HUDEP-2 (cell line): ENCODE measurements at regions not wholly inside any gene's neighbourhood (a gene's known extent, or its start where the extent isn't known, plus 50 kb on each side); places are given as distances from the start of the nearest gene placed in this dataset.
A peak's percentile ranks its signal among the peaks of the same experiment; 100 is the strongest.
"Not testable (repeated sequence)": the region's sequence is repeated elsewhere in the genome, so short reads cannot be mapped to it uniquely, and the experiment has no call there.

ENCODE experiments used
- DNase-seq, 76 experiments: peaks; one replicate each; lab custom pipeline; 2025; ENCODE audit not compliant: unreplicated experiment in 76 of 76; lab: John Stamatoyannopoulos, UW

DNA sequence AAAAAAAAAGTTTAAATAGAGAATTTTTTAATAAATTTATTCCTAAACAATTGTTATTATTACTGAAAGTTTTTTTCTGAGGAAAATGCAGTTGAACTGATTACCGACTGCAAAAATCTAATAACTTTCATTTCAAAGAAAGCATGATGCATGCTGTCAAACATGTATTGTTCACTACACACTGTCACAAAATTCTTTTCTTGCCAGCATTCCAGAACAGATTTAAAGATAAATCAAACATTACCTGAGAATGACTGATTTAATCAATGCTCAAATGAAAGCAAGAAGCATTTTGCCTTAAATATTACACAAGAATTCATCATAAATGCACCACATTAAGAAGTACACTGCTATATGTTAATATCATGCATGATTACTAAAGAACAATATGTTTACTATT, 588.3 kb downstream of the SLC16A7 start:
- DNase-seq: no peak

DNA sequence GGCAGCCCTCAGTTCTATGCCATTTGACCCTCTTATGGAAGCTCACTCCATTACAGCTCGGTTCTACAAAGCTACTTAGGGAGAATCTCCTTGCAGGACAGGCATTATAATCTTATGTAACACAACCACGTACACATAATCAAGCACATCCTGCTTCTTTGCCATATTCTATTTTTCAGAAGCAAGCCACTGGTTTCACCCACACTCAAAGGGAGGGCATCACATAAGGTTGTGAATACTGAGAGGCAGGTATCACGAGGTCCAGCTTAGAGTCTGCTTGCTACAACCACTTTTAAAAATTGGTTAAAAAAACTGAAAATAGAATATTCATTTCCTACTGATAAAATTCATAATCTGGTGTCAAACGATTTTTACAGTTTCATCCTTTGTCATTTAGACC, 589.2 kb downstream of the SLC16A7 start:
- no peak for DNase-seq

- no peak for DNase-seq
Measured at GRCh38 chr12:60191271-60191670, 595.4 kb downstream of the SLC16A7 start.

GRCh38 chr12:60191676-60192359, 596.0 kb downstream of the SLC16A7 start:
- no peak for DNase-seq

DNA sequence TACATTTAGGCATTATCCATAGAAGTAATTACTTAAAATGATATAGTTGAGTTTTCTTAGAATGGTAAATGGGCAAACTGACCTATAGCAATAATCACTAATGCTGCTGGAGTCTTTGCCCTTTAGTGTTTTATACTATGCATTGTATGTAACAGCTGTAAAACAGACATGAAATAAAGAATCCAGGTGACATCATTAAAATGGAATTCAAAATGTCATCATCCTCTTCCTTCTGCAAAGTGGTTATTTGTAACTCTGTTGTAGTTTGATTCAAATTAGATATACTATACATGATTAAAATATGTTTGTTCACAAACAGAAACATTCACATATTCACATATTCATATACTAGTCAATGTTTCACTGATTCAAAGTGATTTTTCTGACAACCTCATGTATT, 598.8 kb downstream of the SLC16A7 start:
- no peak for DNase-seq

DNA sequence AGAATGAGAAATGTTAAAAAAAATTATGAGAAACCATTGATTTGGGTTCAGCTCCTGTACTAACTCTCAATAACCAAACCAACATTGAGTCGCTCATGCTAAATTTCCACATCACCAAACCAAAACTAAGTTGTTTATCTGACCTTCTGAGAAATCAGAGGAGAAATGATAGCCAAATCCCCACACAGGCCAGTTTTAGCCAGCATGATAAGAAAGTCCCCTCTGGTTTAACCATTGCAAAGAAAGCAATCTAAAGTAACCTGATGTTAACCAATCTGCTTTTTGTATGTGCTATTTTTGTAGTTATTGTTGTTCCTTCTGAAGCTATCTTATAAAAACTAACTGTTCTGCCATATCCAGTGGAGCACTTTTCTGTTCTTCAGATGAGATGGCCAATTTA, 599.7 kb downstream of the SLC16A7 start:
- no peak for DNase-seq

DNA sequence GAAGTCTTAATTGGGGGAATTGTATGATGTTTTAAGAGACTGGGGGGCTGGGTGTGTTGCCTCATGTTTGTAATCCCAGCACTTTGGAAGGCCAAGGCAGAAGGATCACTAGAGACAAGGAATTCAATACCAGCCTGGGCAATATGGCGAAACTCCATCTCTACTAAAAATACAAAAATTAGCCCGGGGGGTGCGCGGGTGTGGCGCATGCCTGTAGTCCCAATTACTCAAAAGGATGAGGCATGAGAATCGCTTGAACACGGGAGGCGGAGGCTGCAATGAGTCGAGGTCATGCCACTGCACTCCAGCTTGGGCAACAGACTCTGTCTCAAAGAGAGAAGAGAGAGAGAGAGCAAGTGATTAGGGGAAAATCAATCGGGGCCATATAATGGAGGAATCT, 600.5 kb downstream of the SLC16A7 start:
- no peak for DNase-seq

- no peak for DNase-seq
Measured at GRCh38 chr12:60197589-60197988, 601.8 kb downstream of the SLC16A7 start.

GRCh38 chr12:60201891-60202290, 606.1 kb downstream of the SLC16A7 start:
- no peak for DNase-seq

DNA sequence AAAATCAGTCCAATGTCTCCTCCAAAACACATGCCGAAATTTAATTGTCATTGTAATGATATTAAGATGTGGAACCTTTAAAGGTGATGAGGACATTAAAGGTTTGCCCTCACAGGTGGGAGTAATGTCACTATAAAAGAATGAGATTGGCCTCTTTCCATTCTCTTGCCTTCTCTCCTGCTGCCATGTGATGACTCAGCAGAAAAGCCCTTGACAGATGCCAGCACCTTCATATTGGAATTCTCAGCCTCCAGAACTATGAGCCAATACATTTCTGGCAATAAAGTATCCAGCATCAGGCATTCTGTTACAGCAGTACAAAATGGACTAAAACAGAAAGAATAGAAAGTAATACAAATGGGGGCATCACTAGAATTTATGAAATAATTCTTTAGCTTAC, 609.7 kb downstream of the SLC16A7 start:
- DNase-seq: peak in 3 of 76 experiments; percentile 3 to 6 (median 4)

GRCh38 chr12:60209521-60209920, 613.7 kb downstream of the SLC16A7 start:
- DNase-seq: no peak

- DNase-seq: no peak
Measured at GRCh38 chr12:60209933-60210332, 614.1 kb downstream of the SLC16A7 start.

GRCh38 chr12:60210756-60211155, 614.9 kb downstream of the SLC16A7 start:
- no peak for DNase-seq

DNA sequence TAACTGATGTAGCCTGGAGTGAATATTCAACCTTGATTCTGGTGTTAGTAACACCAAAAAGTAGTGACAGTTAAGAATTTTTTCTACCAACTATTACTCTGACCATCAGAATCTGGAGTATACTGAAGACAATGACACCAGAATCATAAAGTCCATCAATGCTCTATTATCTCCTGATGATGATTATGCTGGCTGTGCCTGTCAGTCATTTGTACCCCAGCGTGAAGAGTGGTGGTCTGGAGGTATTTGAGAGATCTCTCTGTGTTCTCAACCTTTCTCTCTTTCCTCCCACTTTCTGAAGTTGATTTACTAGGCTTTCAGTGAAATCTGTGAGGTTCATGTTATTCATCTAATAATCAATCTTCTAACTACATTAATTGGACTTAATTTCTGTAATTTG, 615.4 kb downstream of the SLC16A7 start:
- no peak for DNase-seq

DNA sequence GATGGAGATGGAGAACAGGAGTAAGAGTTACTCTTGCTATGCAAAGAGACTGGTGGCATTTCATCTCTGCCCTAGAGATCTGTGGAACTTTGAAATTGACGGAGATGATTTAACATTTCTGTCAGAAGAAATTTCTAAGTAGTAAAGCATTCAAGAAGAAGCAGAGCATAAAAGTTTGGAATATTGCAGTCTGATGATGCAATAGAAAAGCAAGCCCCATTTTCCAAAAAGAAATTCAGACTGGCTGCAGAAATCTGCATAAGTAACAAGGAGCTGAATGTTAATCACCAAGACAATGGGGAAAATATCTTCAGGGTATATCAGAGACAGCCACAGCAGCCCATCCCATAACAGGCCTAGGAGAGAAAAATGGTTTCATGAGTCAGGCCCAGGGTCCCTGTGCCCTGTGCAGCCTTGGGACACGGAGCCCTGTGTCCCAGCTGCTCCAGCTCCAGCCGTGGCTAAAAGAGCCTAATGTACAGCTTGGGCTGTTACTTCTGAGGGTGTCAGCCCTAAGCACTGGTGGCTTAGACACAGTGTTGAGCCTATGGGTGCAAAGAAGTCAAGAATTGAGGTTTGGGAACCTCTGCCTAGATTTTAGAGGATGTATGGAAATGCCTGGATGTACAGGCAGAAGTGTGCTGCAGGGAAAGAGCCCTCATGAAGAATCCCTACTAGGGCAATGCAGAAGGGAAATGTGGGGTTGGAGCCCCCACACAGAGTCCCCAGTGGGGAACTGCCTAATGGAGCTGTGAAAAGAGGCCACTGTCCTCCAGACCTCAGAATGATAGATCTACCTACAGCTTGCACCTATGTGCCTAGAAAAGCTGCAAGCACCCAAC, 616.6 kb downstream of the SLC16A7 start:
- DNase-seq: no peak

DNA sequence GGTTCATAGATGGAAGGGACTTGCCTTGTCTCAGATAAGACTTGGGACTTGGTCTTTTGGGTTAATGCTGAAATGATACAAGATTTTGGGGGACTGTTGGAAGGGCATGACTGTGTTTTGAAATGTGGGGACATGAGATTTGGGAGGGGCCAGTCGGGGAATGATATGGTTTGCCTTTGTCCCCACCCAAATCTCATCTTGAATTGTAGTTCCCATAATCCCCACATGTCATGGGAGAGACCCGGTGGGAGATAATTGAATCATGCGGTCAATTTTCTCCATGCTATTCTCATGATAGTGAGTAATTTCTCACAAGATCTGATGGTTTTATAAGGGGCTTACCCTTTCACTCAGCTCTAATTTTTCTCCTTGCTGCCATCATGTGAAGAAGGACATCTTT, 617.4 kb downstream of the SLC16A7 start:
- DNase-seq: not testable (repeated sequence)

DNA sequence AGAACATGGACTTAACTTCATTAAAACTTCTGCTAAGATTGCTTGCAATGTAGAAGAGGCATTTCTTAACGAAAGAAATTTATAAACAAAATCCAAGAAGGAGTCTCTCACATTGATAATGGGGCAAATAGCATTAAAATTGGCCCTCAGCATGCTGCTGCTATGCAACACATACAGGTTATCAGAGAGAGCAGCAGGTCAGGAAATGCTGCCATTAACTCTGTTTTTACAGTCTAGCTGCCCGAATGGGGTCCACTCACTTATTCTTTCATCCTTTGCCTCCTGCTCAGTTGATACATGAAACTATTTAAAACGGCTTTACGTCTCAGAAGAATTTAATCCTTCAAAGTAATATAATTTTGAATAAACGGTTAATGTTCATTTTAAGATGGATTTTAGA, 620.4 kb downstream of the SLC16A7 start:
- DNase-seq: no peak

- DNase-seq: no peak
Measured at GRCh38 chr12:60223242-60223641, 627.4 kb downstream of the SLC16A7 start.

DNA sequence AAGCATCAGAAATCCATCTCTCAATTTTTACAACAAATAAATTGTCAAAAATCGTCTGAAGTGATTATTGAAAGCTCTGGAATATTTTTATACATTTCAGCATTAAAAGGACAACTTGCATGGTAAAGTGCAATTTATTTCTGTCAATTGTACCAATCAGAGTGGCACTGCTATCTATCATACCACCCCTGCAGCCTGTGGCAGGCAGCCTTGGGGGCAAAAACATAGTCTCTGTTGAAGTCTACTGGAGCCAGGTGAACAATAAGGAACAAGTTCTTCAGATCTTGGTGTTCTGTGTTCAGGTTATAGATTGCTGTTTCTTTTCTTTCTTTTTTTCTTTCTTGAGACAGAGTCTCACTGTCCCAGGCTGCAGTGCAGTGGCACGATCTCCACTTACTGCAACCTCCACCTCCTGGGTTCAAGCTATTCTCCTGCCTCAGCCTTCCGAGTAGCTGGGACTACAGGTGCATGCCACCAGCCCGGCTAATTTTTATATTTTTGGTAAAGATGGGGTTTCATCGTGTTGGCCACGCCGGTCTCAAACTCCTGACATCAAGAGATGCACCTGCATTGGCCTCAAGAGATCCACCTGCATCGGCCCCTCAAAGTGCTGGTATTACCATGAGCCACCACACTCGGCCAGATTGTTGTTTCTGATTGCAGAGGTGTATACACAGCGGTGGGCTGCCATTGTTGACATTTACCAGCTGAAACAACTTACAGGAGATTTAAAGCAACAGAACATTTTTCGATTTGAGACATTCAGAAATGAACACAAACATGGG, 629.6 kb downstream of the SLC16A7 start:
- DNase-seq: no peak

DNA sequence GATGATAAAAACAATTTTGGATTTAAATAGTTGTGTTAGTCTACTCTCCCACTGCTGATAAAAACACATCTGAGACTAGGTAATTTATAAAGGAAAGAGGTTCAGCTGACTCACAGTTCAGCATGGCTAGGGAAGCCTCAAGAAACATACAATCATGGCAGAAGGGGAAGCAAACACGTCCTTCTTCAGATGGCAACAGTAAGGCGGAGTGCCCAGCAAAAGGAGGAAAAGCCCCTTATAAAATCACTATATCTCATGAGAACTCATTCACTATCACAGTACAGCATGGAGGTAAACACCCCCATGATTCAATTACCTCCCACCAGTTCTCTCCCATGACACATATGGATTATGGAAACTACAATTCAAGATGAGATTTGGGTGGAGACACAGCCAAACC, 632.1 kb downstream of the SLC16A7 start:
- no peak for DNase-seq

GRCh38 chr12:60230056-60230455, 634.2 kb downstream of the SLC16A7 start:
- DNase-seq: no peak
